HG03025 (cell line): ENCODE measurements at regions not wholly inside any gene's neighbourhood (a gene's known extent, or its start where the extent isn't known, plus 50 kb on each side); places are given as distances from the start of the nearest gene placed in this dataset.
A peak's percentile ranks its signal among the peaks of the same experiment; 100 is the strongest.
"Not testable (repeated sequence)": the region's sequence is repeated elsewhere in the genome, so short reads cannot be mapped to it uniquely, and the experiment has no call there.

ENCODE experiments used
- ATAC-seq: cut with Tn5 transposase; IDR thresholded peaks from one replicate; pipeline ENCODE4 v1.9.1; 2021; ENCODE audit warnings: mild to moderate bottlenecking, moderate library complexity; ENCODE audit not compliant: unreplicated experiment, low FRiP score

GRCh38 chr6:117761610-117762009 lies 86.3 kb downstream of the NUS1 start:
- ATAC-seq = no peak

GRCh38 chr6:117771403-117771802 lies 96.1 kb downstream of the NUS1 start:
- ATAC-seq = peak; percentile 97

GRCh38 chr6:117776441-117776840 lies 101.2 kb downstream of the NUS1 start:
- ATAC-seq = peak; percentile 46

GRCh38 chr6:117781550-117781949 lies 106.3 kb downstream of the NUS1 start:
- no peak for ATAC-seq

DNA sequence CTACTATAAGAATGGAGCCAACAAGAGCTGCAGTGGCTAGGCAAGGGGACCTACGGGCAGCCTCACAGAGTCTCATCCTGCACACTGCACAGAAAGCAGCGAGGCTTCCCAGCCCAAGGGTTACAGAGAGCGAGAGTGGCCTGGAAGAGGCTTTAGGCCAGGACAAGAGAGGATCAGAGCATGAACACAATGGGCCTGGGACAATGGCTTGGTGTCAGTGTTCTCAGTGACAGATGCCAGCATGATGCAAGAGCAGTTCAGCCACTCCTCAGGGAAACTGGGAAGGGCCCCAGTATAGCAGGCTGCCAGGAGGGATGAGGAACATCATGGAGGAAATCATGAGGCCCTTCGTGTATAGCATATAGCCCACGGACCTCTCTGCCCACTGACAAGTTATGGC lies 108.0 kb downstream of the NUS1 start:
- no peak for ATAC-seq

- no peak for ATAC-seq
These were observed 115.7 kb downstream of the NUS1 start for GRCh38 chr6:117791012-117791411.

DNA sequence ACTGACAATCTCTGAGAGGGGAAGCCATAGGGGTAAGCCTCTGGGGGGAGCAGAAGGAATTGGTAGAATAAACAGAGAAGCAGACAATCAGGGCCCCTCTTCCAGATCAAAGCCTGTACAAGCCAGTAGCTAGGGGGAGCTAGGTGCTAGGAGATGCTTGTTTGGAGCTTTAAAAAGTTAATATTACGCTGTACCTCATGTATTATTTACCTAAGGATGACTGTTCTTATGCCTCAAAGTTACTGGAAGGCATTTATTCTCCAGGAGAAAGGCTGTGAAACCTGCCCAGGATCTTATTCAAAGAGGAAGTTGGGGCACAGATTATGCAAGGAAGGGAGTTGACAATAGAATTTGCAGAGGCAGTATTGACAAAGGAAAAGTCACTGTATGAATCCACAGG lies 111.8 kb upstream of the SLC35F1 start:
- ATAC-seq = no peak

DNA sequence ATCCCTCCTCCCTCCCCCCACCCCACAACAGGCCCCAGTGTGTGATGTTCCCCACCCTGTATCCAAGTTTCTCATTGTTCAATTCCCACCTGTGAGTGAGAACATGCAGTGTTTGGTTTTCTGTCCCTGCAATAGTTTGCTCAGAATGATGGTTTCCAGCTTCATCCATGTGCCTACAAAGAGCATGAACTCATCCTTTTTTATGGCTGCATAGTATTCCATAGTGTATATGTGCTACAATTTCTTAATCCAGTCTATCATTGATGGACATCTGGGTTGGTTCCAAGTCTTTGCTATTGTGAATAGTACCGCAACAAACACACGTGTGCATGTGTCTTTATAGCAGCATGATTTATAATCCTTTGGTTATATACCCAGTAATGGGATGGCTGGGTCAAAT lies 108.2 kb upstream of the SLC35F1 start:
- not testable (repeated sequence) for ATAC-seq

DNA sequence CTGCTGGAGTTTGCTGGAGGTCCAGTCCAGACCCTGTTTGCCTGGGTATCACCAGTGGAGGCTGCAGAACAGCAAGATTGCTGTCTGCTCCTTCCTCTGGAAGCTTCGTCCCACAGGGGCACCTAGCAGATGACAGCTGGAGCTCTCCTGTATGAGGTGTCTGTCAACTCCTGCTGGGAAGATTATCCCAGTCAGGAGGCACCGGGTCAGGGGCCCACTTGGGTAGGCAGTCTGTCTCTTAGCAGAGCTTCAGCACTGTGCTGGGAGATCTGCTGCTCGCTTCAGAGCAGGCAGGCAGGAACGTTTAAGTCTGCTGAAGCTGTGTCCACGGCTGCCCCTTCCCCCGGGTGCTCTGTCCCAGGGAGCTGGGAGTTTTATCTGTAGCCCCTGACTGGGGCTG lies 96.8 kb upstream of the SLC35F1 start:
- no peak for ATAC-seq

DNA sequence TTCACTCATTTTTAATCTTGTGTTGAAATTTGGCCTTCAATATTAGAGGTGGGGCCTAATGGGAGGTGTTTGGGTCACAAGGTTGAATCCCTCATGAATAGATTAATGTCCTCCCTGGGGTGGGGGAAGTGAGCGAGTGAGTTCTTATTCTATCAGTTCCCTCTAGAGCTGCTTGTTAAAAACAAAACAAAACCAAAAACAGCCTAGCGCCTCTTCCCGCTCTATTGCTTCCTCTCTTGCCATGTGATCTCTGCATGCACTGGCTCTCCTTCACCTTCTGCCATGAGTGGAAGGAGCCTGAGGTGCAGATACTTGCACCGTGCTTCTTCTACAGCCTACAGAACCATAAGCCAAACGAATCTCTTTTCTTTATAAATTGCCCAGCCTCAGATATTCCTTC lies 89.6 kb upstream of the SLC35F1 start:
- ATAC-seq = no peak

- ATAC-seq = no peak
These were observed 89.1 kb upstream of the SLC35F1 start for GRCh38 chr6:117817992-117818391.

- no peak for ATAC-seq
These were observed 88.6 kb upstream of the SLC35F1 start for GRCh38 chr6:117818449-117818848.

- ATAC-seq = no peak
These were observed 77.3 kb upstream of the SLC35F1 start for GRCh38 chr6:117829594-117830319.

DNA sequence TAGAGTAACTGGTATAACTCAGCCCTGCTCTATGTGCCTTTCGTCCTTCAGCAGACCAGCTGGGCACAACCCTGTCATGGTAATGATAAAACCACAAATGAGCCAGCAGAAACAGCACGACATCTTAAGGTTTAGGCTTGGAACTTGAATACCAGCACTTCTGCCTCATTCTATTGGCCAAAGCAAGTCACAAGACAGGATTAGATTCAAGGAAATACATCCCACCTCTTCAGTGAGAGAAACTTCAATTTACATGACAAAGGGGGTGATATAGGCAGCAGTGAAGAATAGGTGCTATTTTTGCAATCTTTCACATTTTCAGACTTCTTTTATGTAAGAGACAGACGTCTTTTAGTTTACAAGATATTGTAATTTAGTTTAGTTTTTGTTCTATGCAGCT lies 69.8 kb upstream of the SLC35F1 start:
- no peak for ATAC-seq

- no peak for ATAC-seq
These were observed 66.5 kb upstream of the SLC35F1 start for GRCh38 chr6:117840541-117840983.

GRCh38 chr6:117847912-117848311 lies 59.2 kb upstream of the SLC35F1 start:
- no peak for ATAC-seq

GRCh38 chr6:117849087-117849486 lies 58.0 kb upstream of the SLC35F1 start:
- ATAC-seq = no peak
